ENCODE measurements at regions not wholly inside any gene's neighbourhood (a gene's known extent, or its start where the extent isn't known, plus 50 kb on each side); places are given as distances from the start of the nearest gene placed in this dataset.
A peak's percentile ranks its signal among the peaks of the same experiment; 100 is the strongest.

DNA sequence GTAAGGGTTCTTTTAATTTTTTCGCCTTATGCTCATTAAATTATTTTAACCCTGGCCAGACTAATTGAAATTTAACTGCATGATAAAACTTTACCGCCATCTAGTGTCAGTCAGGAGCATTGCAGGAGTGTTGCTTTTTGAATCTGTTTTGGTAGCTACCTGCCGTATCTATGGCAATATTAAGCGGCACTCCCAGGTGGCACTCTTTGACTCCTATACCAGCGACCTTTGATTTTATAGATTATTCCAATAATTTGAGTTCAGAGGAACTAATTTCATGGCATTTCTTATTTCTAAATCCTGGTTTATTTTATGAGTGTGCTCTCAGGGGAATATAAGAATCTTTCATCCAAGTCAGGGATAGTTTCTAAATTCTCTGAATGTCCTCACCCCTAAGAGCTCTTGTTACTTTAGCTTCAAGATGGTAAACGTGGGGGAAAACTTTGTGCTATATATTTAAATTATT, 198.9 kb downstream of the REEP3 start:
- Histone ChIP-seq H3K9ac (ENCODE audit: insufficient read depth, low read depth, low read length) (no peak overlapping the region), H3K27ac (ENCODE audit: extremely low read length, insufficient read depth, low read length) (no peak overlapping the region), H3K79me2 (ENCODE audit: insufficient read depth, low read length) (no peaks in the 10 kb centered on the region), H3K4me3 (replicated peaks in 1 of 3; ENCODE audit: insufficient read depth in 1 of 3, low read depth in 2 of 3, low read length in 3 of 3) (no peak overlapping the region), H3K9me3 (ENCODE audit: low read length) (no peaks in the 10 kb centered on the region), H3K4me1 (ENCODE audit: insufficient read depth, low read length) (peaks cover 14% of the 10 kb centered on the region), H3K4me2 (ENCODE audit: low read depth, low read length) (no peak overlapping the region), H3K27me3 (ENCODE audit: control insufficient read depth in 1 of 2, insufficient read depth in 2 of 2, low read length in 2 of 2) (peaks cover 0 to 4% of the 10 kb centered on the region in 2 experiments; a peak in 2 of 5 replicates), H3K36me3 (replicated peaks in 1 of 2; ENCODE audit: control insufficient read depth in 1 of 2, insufficient read depth in 2 of 2, low read length in 2 of 2) (no peaks in the 10 kb centered on the region), H4K20me1 (ENCODE audit: insufficient read depth, low read length) (no peaks in the 10 kb centered on the region), H2AFZ (ENCODE audit: low read length) (no peak overlapping the region)
- intact Hi-C loops (cut with micrococcal nuclease; ENCODE audit: unreplicated experiment) (loop anchor here (1.0 to 5.0 kb wide), 3 partner anchors 47 to 553 kb away; no protein-coding TSS in a partner anchor), in situ Hi-C loops (cut with HindIII; ENCODE audit: extremely low pct_ligation_motif_present, low pct_unique_long_range_greater_than_20kb) (no loop called here)
- BruUV-seq (replicated peaks): no TSS peak
- TF ChIP-seq ZNF652 (CRISPR knock-in tag; IDR thresholded peaks at IDR 0.05; ENCODE audit: borderline replicate concordance, low read depth) (0 out of 2 replicates have a peak, but pooled peaks have one; percentile 40), SMC3 (IDR thresholded peaks at IDR 0.05; ENCODE audit: low read length) (peak; percentile 83), ZNF33A (CRISPR knock-in tag; IDR thresholded peaks at IDR 0.05; ENCODE audit: borderline replicate concordance) (no peak), STAG1 (CRISPR knock-in tag; IDR thresholded peaks at IDR 0.05) (peak; percentile 87), RAD21 (CRISPR knock-in tag; IDR thresholded peaks at IDR 0.05) (peak; percentile 68)
- TF ChIP-seq, protein P1, sequence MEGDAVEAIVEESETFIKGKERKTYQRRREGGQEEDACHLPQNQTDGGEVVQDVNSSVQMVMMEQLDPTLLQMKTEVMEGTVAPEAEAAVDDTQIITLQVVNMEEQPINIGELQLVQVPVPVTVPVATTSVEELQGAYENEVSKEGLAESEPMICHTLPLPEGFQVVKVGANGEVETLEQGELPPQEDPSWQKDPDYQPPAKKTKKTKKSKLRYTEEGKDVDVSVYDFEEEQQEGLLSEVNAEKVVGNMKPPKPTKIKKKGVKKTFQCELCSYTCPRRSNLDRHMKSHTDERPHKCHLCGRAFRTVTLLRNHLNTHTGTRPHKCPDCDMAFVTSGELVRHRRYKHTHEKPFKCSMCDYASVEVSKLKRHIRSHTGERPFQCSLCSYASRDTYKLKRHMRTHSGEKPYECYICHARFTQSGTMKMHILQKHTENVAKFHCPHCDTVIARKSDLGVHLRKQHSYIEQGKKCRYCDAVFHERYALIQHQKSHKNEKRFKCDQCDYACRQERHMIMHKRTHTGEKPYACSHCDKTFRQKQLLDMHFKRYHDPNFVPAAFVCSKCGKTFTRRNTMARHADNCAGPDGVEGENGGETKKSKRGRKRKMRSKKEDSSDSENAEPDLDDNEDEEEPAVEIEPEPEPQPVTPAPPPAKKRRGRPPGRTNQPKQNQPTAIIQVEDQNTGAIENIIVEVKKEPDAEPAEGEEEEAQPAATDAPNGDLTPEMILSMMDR (CRISPR knock-in tag; IDR thresholded peaks at IDR 0.05): peak; percentile 74
- TF ChIP-seq, protein P2, sequence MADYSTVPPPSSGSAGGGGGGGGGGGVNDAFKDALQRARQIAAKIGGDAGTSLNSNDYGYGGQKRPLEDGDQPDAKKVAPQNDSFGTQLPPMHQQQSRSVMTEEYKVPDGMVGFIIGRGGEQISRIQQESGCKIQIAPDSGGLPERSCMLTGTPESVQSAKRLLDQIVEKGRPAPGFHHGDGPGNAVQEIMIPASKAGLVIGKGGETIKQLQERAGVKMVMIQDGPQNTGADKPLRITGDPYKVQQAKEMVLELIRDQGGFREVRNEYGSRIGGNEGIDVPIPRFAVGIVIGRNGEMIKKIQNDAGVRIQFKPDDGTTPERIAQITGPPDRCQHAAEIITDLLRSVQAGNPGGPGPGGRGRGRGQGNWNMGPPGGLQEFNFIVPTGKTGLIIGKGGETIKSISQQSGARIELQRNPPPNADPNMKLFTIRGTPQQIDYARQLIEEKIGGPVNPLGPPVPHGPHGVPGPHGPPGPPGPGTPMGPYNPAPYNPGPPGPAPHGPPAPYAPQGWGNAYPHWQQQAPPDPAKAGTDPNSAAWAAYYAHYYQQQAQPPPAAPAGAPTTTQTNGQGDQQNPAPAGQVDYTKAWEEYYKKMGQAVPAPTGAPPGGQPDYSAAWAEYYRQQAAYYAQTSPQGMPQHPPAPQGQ (CRISPR knock-in tag; IDR thresholded peaks at IDR 0.05; ENCODE audit: borderline replicate concordance): no peak
- TF ChIP-seq, protein P3, sequence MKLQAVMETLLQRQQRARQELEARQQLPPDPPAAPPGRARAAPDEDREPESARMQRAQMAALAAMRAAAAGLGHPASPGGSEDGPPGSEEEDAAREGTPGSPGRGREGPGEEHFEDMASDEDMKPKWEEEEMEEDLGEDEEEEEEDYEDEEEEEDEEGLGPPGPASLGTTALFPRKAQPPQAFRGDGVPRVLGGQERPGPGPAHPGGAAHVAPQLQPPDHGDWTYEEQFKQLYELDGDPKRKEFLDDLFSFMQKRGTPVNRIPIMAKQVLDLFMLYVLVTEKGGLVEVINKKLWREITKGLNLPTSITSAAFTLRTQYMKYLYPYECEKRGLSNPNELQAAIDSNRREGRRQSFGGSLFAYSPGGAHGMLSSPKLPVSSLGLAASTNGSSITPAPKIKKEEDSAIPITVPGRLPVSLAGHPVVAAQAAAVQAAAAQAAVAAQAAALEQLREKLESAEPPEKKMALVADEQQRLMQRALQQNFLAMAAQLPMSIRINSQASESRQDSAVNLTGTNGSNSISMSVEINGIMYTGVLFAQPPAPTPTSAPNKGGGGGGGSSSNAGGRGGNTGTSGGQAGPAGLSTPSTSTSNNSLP (IDR thresholded peaks at IDR 0.05; ENCODE audit: low read depth, low read length): peak; percentile 72
- FAIRE-seq (peak; percentile 66), ATAC-seq (peak; percentile 40; the same call in 2 of the 3 replicates), DNase-seq (ENCODE audit: low spot score) (peak; percentile 48)
- POLR2A ChIA-PET: no interaction called here
- WGBS (ENCODE audit: low lambda C conversion rate): 2% methylated on average over 6 of the region's 6 CpGs
- CTCF ChIA-PET (ENCODE audit: low intra/inter-chr PET ratio, low total read pairs): interaction anchor here (0.7 to 2.2 kb wide), 4 partner anchors 48 to 1126 kb away, joined by 3 to 14 read pairs (median 7); no protein-coding TSS in a partner anchor

Data from HepG2 (cell line).